RWPE1 (cell line): ENCODE measurements at regions not wholly inside any gene's neighbourhood (a gene's known extent, or its start where the extent isn't known, plus 50 kb on each side); places are given as distances from the start of the nearest gene placed in this dataset.

ENCODE experiments used
- CTCF ChIA-PET: fragments of 350-600 bp; sonication (Branson Sonifier 250); formaldehyde crosslinking; extraction: SDS; loops from one replicate; lab custom pipeline; 2021; lab: Yijun Ruan, JAX
- POLR2A ChIA-PET: fragments of 400-600 bp; formaldehyde crosslinking; extraction: SDS; loops from one replicate; lab custom pipeline; 2020; ENCODE audit warnings: antibody characterized with exemption; ENCODE audit not compliant: low non-redundant PET; lab: Yijun Ruan, JAX
- DNase-seq: peaks from one replicate; pipeline ENCODE4 v3.0.0; 2012; ENCODE audit warnings: low spot score
- H3K27ac ChIP-seq: fragments of 450-650 bp; 2 replicates; pipeline ENCODE4 v1.5.1; 2017
- TF ChIP-seq, protein P1 (sequence below): fragments of 450-650 bp; conservative IDR thresholded peaks from 2 replicates; pipeline ENCODE4 v1.5.1; 2017; ENCODE audit warnings: low read depth, mild to moderate bottlenecking

DNA sequence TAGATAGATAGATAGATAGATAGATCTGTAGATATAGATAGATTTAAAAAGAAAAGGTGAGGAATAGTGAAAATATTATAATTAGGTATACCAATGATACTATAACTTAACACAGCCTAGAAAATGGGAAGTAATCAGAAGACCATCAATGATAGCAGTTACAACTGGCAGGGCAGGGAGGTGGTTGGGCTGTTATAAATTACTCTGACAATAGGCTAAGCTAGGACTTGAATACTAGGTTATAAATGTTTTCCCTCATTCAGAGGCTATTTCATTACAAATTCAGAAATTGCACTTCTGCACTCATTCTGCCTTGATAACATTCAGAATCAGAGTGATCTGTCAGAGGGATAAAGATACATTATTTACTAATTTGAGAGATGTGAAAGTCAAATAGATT, 273.4 kb upstream of the PLD5 start:
- DNase-seq = no peak
- POLR2A ChIA-PET = no interaction called here
- H3K27ac ChIP-seq = no peak overlapping the region
- CTCF ChIA-PET = interaction anchor here (0.6 to 0.7 kb wide), 3 partner anchors 15 to 370 kb away, joined by 4 to 9 read pairs (median 5); no protein-coding TSS in a partner anchor
- TF ChIP-seq, protein P1, sequence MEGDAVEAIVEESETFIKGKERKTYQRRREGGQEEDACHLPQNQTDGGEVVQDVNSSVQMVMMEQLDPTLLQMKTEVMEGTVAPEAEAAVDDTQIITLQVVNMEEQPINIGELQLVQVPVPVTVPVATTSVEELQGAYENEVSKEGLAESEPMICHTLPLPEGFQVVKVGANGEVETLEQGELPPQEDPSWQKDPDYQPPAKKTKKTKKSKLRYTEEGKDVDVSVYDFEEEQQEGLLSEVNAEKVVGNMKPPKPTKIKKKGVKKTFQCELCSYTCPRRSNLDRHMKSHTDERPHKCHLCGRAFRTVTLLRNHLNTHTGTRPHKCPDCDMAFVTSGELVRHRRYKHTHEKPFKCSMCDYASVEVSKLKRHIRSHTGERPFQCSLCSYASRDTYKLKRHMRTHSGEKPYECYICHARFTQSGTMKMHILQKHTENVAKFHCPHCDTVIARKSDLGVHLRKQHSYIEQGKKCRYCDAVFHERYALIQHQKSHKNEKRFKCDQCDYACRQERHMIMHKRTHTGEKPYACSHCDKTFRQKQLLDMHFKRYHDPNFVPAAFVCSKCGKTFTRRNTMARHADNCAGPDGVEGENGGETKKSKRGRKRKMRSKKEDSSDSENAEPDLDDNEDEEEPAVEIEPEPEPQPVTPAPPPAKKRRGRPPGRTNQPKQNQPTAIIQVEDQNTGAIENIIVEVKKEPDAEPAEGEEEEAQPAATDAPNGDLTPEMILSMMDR = no peak

DNA sequence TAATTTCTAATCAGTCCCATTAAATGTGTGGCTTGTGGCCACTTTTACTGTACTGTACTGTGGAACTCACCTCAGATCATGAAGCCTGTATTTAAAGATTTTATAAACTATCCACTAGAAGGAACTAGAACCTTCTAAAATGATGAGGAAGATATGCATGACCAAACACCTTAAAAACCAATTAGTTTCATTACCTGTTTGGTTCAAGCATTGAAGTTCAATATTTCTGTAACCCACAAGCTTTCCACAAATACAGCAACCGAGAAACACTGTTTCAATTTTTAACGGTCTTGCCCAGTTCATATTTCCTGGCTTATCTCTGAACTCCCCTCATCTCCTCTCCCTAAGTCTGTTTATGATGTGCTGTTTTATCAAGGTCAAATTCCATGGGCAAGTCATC, 264.3 kb upstream of the PLD5 start:
- POLR2A ChIA-PET = no interaction called here
- TF ChIP-seq, protein P1 = no peak
- CTCF ChIA-PET = interaction anchor here (0.6 kb wide), 1 partner anchor 577 kb away, joined by 3 read pairs; no protein-coding TSS in a partner anchor
- no peak overlapping the region for H3K27ac ChIP-seq
- DNase-seq = no peak

DNA sequence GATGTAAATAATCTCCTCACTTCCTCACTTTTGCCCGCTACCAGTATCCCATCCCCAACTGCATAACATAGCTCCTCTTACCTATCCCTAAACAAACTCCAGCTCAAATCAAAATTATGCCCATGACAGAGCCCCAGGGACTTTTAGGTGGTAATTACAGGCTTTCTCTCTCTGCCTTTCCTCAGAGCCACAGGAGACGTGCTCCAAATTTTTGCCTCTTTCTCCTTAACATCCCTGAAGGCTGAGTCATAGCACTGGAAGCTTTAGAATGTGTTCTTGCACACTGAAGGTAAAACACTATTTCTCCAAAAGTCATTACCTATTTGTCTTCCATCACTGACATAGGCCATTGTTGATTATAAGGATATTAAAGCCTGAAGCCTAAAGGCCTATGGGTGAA, 263.5 kb upstream of the PLD5 start:
- no peak for DNase-seq
- H3K27ac ChIP-seq = no peak overlapping the region
- POLR2A ChIA-PET = no interaction called here
- CTCF ChIA-PET = no interaction called here
- TF ChIP-seq, protein P1 = no peak

DNA sequence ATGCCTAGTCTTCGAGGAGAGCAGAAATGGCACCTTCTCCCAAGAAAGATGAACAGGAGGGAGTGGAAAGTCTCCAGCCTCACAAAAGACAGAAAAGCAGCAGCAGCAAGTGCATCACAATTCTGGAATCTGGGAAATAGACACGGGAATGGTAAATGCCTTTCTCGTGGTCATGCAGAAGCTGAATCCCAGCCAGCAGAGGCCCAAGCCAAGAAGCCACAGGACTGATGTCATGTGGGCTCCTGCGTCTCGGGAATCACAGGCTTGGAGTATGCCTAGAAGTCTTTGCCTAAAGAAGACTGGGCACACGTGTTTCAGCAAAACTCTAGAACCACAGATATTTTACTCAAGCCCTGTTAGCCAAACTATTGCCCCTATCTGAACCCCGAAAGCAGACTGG, 260.3 kb upstream of the PLD5 start:
- ChIA-PET CTCF (no interaction called here), POLR2A (no interaction called here)
- DNase-seq = no peak
- H3K27ac ChIP-seq = no peak overlapping the region
- TF ChIP-seq, protein P1 = no peak

DNA sequence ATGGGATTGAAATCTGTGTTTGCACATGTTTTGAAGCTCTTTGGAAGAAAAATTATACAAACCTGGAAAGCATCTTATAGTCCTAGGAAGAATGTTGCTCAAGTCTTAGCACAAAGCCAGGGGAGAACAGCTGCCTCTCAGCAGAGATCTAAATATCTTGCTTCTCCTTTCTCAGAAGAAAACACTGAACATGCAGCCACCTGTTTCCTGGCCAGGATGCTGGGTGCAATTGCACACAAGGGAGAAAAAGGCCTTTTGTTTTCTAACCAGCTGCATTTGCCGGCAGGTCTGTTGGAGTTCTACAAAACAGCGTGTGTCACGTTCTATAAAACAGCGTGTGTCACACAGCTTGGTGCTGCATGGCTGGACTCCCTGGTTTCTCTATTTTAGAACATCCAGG, 259.6 kb upstream of the PLD5 start:
- TF ChIP-seq, protein P1 = no peak
- CTCF ChIA-PET = no interaction called here
- DNase-seq = no peak
- no peak overlapping the region for H3K27ac ChIP-seq
- POLR2A ChIA-PET = no interaction called here

DNA sequence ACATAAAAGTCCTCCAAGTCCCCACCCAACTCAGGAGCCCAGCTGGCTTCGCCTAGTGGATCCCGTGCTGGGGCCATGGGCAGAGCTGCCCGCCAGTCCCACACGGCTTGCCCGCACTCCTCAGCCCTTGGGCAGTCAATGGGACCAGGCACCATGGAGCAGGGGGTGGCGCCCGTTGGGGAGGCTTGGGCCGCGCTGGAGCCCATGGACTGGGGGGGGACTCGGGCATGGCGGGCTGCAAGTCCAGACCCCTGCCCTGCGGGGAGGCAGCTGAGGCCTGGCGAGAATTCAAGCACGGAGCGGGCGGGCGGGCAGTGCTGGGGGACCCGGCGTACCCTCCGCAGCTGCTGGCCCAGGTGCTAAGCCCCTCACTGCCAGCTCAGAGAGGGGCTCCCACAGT, 249.8 kb upstream of the PLD5 start:
- TF ChIP-seq, protein P1 = no peak
- ChIA-PET POLR2A (no interaction called here), CTCF (interaction anchor here (0.6 kb wide), 1 partner anchor 903 kb away, joined by 3 read pairs; no protein-coding TSS in a partner anchor)
- no peak for DNase-seq
- H3K27ac ChIP-seq = no peak overlapping the region
